K562 (cell line): ENCODE measurements at regions not wholly inside any gene's neighbourhood (a gene's known extent, or its start where the extent isn't known, plus 50 kb on each side); places are given as distances from the start of the nearest gene placed in this dataset.

Source experiments
- ATF4 ChIP-seq: fragments of 450-650 bp; formaldehyde crosslinking; IDR thresholded peaks from 2 replicates; pipeline ENCODE4 v1.4.0; 2022; ENCODE audit warnings: mild to moderate bottlenecking, moderate library complexity
- BHLHE40 ChIP-seq: IDR thresholded peaks from 2 replicates; pipeline ENCODE4 v1.6.1; 2011; ENCODE audit warnings: low read length, improper control_type of control experiment
- CBX5 ChIP-seq: IDR thresholded peaks from 2 replicates; pipeline ENCODE4 v1.6.1; 2014; ENCODE audit warnings: low read depth, borderline replicate concordance
- DACH1 ChIP-seq: fragments of 450-650 bp; IDR thresholded peaks from 2 replicates; pipeline ENCODE4 v1.6.1; 2018; ENCODE audit not compliant: partially characterized antibody
- EWSR1 ChIP-seq: fragments of 450-650 bp; IDR thresholded peaks from 2 replicates; pipeline ENCODE4 v1.6.1; 2018; ENCODE audit warnings: borderline replicate concordance, mild to moderate bottlenecking, low read depth, moderate library complexity; ENCODE audit not compliant: partially characterized antibody
- FOXP4 ChIP-seq: sonication (generic); formaldehyde crosslinking; IDR thresholded peaks from 2 replicates; pipeline ENCODE4 v1.8.0; 2022; ENCODE audit warnings: mild to moderate bottlenecking, missing genetic modification reagents, borderline replicate concordance
- KAT7 ChIP-seq: sonication (generic); formaldehyde crosslinking; IDR thresholded peaks from 2 replicates; pipeline ENCODE4 v1.8.0; 2022; ENCODE audit warnings: missing genetic modification reagents, mild to moderate bottlenecking, borderline replicate concordance
- KDM5B ChIP-seq: fragments of 200-600 bp; sonication (generic); IDR thresholded peaks from 2 replicates; pipeline ENCODE4 v1.6.1; 2012; ENCODE audit warnings: low read depth, mild to moderate bottlenecking, moderate library complexity, low read length, control low read depth, inconsistent platforms; ENCODE audit not compliant: insufficient replicate concordance
- NEUROD1 ChIP-seq: fragments of 150-350 bp; IDR thresholded peaks from 2 replicates; pipeline ENCODE4 v1.6.1; 2014; ENCODE audit warnings: borderline replicate concordance, low read length, low read depth; ENCODE audit not compliant: partially characterized antibody
- NUFIP1 ChIP-seq: fragments of 450-650 bp; IDR thresholded peaks from 2 replicates; pipeline ENCODE4 v1.6.1; 2018; ENCODE audit not compliant: partially characterized antibody
- PHB ChIP-seq: fragments of 250-450 bp; sonication (Bioruptor Pico); IDR thresholded peaks from 2 replicates; pipeline ENCODE4 v1.5.0; 2021
- POLR2A ChIP-seq: fragments of 450-650 bp; conservative IDR thresholded peaks from 2 replicates; pipeline ENCODE4 v1.6.1; 2016
- PURB ChIP-seq: sonication (generic); formaldehyde crosslinking; IDR thresholded peaks from 2 replicates; pipeline ENCODE4 v1.9.0; 2021; ENCODE audit warnings: low read depth, mild to moderate bottlenecking, missing genetic modification reagents
- RBBP5 ChIP-seq: fragments of 200-600 bp; sonication (generic); IDR thresholded peaks from 2 replicates; pipeline ENCODE4 v1.6.1; 2012; ENCODE audit warnings: borderline replicate concordance, mild to moderate bottlenecking, low read length, control low read depth, inconsistent platforms; ENCODE audit not compliant: insufficient read depth, poor library complexity, severe bottlenecking
- RBM15 ChIP-seq: fragments of 200-400 bp; formaldehyde crosslinking; IDR thresholded peaks from 2 replicates; pipeline ENCODE4 v1.6.1; 2018; ENCODE audit warnings: mild to moderate bottlenecking, low read length, moderate library complexity; ENCODE audit not compliant: insufficient read depth
- SAP30 ChIP-seq: fragments of 200-600 bp; sonication (generic); IDR thresholded peaks from 2 replicates; pipeline ENCODE4 v1.6.1; 2012; ENCODE audit warnings: borderline replicate concordance, low read depth, mild to moderate bottlenecking, moderate library complexity, low read length, control low read depth, inconsistent platforms; ENCODE audit not compliant: insufficient read depth, poor library complexity, severe bottlenecking
- SNAPC5 ChIP-seq: fragments of 250-450 bp; sonication (Bioruptor Pico); IDR thresholded peaks from 2 replicates; pipeline ENCODE4 v1.8.0; 2021; ENCODE audit warnings: moderate library complexity, mild to moderate bottlenecking, inconsistent platforms
- TEAD2 ChIP-seq: fragments of 450-650 bp; IDR thresholded peaks from 2 replicates; pipeline ENCODE4 v1.6.1; 2016; ENCODE audit warnings: missing genetic modification characterization, control low read depth, missing compliant biosample characterization
- ZKSCAN3 ChIP-seq: fragments of 250-450 bp; sonication (Bioruptor Pico); IDR thresholded peaks from 2 replicates; pipeline ENCODE4 v1.4.0; 2020
- ZNF239 ChIP-seq: fragments of 250-450 bp; sonication (Bioruptor Pico); IDR thresholded peaks from 2 replicates; pipeline ENCODE4 v1.4.0; 2020; ENCODE audit warnings: mild to moderate bottlenecking
- ZNF24 ChIP-seq: fragments of 450-650 bp; IDR thresholded peaks from 2 replicates; pipeline ENCODE4 v1.6.1; 2016
- ZNF778 ChIP-seq: fragments of 450-650 bp; formaldehyde crosslinking; IDR thresholded peaks from 2 replicates; pipeline ENCODE4 v1.4.0; 2020; ENCODE audit warnings: mild to moderate bottlenecking, moderate library complexity
- ZNF785 ChIP-seq: fragments of 250-450 bp; sonication (Bioruptor Pico); IDR thresholded peaks from 2 replicates; pipeline ENCODE4 v1.4.0; 2020; ENCODE audit warnings: mild to moderate bottlenecking
- TF ChIP-seq, protein P1 (sequence below): sonication (generic); IDR thresholded peaks from 2 replicates; pipeline ENCODE4 v1.6.1; 2016
- TF ChIP-seq, protein P2 (sequence below), 2 experiments: fragments of 450-650 bp in 1 of 2; sonication (generic) in 1 of 2; formaldehyde crosslinking in 1 of 2; IDR thresholded peaks in 1 of 2; conservative IDR thresholded peaks in 1 of 2; 2 replicates each; pipeline versions ENCODE4 v1.6.1 to v1.8.1; 2016 to 2023; ENCODE audit warnings: mild to moderate bottlenecking in 2 of 2, moderate library complexity in 2 of 2, inconsistent platforms in 1 of 2, missing genetic modification reagents in 1 of 2

DNA sequence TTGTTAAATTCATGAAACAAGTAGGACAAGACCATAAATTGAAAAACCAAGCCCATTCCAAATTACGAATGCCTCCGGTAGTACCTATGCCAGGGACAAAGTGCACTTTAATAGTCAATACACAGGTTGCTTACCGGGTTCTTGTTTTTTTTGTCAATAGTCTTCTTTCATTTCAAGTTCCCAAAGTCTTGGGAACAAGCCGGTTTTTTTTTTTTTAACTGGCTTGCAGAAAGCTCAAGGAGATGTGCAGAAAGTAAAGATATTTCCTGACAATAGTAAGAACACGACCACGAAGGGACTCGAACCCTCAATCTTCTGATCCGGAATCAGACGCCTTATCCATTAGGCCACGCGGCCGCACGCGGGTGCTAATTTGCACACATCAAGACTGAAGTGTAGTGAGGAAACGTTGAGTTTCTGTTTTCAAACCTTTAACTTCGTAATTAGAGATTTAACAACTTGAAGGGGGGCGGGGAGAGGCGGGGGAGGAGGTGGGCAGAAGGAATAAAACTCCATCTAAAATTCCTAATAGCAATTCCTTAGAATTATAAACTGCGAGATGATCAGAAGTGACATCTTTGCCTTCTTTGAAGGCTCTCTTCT lies 181.0 kb downstream of the TRIM27 start (continued):
- TF ChIP-seq, protein P1, sequence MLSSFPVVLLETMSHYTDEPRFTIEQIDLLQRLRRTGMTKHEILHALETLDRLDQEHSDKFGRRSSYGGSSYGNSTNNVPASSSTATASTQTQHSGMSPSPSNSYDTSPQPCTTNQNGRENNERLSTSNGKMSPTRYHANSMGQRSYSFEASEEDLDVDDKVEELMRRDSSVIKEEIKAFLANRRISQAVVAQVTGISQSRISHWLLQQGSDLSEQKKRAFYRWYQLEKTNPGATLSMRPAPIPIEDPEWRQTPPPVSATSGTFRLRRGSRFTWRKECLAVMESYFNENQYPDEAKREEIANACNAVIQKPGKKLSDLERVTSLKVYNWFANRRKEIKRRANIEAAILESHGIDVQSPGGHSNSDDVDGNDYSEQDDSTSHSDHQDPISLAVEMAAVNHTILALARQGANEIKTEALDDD = peak; percentile 48
- TF ChIP-seq NUFIP1 (peak; percentile 83), EWSR1 (no peak), ZKSCAN3 (CRISPR knock-in tag) (no peak), TEAD2 (no peak), KAT7 (no peak), RBBP5 (no peak), KDM5B (no peak), BHLHE40 (peak; percentile 96), SAP30 (no peak), ZNF239 (CRISPR knock-in tag) (no peak), POLR2A (no peak), ZNF785 (no peak), DACH1 (peak; percentile 64), CBX5 (no peak), RBM15 (no peak), PHB (CRISPR knock-in tag) (no peak), NEUROD1 (peak; percentile 41), ATF4 (no peak), ZNF24 (no peak; the same call in 1 of the 2 replicates), PURB (no peak), SNAPC5 (CRISPR knock-in tag) (no peak), ZNF778 (CRISPR knock-in tag) (no peak), FOXP4 (CRISPR knock-in tag) (no peak)
- TF ChIP-seq, protein P2, sequence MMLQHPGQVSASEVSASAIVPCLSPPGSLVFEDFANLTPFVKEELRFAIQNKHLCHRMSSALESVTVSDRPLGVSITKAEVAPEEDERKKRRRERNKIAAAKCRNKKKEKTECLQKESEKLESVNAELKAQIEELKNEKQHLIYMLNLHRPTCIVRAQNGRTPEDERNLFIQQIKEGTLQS (IDR thresholded peaks at IDR 0.05) = no peak
- TF ChIP-seq, protein P2 (CRISPR knock-in tag; conservative IDR thresholded peaks at IDR 0.05) = 0 out of 2 replicates have a peak, but pooled peaks have one; percentile 33
